Neural cell (in vitro differentiated cells): ENCODE measurements at regions not wholly inside any gene's neighbourhood (a gene's known extent, or its start where the extent isn't known, plus 50 kb on each side); places are given as distances from the start of the nearest gene placed in this dataset.

ENCODE experiments used
- H2AFZ ChIP-seq: fragments of 200-600, 300-800 bp; sonication (generic), shearing (Covaris generic); 2 replicates; pipeline ENCODE4 v1.6.0; 2014; ENCODE audit warnings: low read depth, mild to moderate bottlenecking, antibody characterized with exemption, low read length, moderate library complexity
- H3F3A ChIP-seq: fragments of 200-600 bp; shearing (Covaris generic); 2 replicates; pipeline ENCODE4 v1.6.1; 2016; ENCODE audit warnings: mild to moderate bottlenecking, moderate library complexity, mixed read lengths, antibody characterized with exemption, low read length; ENCODE audit not compliant: insufficient read depth, poor library complexity, severe bottlenecking
- H3K27ac ChIP-seq: fragments of 200-600, 300-800 bp; sonication (generic), shearing (Covaris generic); 2 replicates; pipeline ENCODE4 v1.5.1; 2014; ENCODE audit warnings: mild to moderate bottlenecking, low read length, moderate library complexity
- H3K27me3 ChIP-seq: fragments of 300-800, 200-600 bp; sonication (generic), shearing (Covaris generic); 2 replicates; pipeline ENCODE4 v1.6.0; 2014; ENCODE audit warnings: mild to moderate bottlenecking, low read depth, low read length, moderate library complexity; ENCODE audit not compliant: insufficient read depth
- H3K36me3 ChIP-seq: fragments of 300-800, 200-600 bp; sonication (generic), shearing (Covaris generic); 2 replicates; pipeline ENCODE4 v1.5.1; 2014; ENCODE audit warnings: mild to moderate bottlenecking, antibody characterized with exemption, low read length, moderate library complexity; ENCODE audit not compliant: insufficient read depth
- H3K4me2 ChIP-seq: fragments of 300-800, 200-600 bp; sonication (generic), shearing (Covaris generic); 2 replicates; pipeline ENCODE4 v1.6.0; 2014; ENCODE audit warnings: mild to moderate bottlenecking, low read length
- H3K4me3 ChIP-seq: fragments of 300-800, 200-600 bp; sonication (generic), shearing (Covaris generic); 2 replicates; pipeline ENCODE4 v1.5.1; 2014; ENCODE audit warnings: mild to moderate bottlenecking, low read length, moderate library complexity
- H3K79me2 ChIP-seq: fragments of 200-600 bp; shearing (Covaris generic); replicated peaks from 2 replicates; pipeline ENCODE4 v1.6.0; 2014; ENCODE audit warnings: mild to moderate bottlenecking, low read length, moderate library complexity; ENCODE audit not compliant: insufficient read depth
- H3K9ac ChIP-seq: fragments of 300-800, 200-600 bp; sonication (generic), shearing (Covaris generic); 2 replicates; pipeline ENCODE4 v1.6.1; 2016; ENCODE audit warnings: mild to moderate bottlenecking, low read length, mixed read lengths
- H3K9me2 ChIP-seq: fragments of 200-600 bp; shearing (Covaris generic); 2 replicates; pipeline ENCODE4 v1.6.1; 2016; ENCODE audit warnings: mild to moderate bottlenecking, low read length, mixed read lengths; ENCODE audit not compliant: insufficient read depth
- H3K9me3 ChIP-seq: fragments of 200-600, 300-800 bp; sonication (generic), shearing (Covaris generic); 2 replicates; pipeline ENCODE4 v1.6.1; 2016; ENCODE audit warnings: mild to moderate bottlenecking, mixed run types, low read length, moderate library complexity, mixed read lengths
- H4K20me1 ChIP-seq: fragments of 200-600 bp; shearing (Covaris generic); 2 replicates; pipeline ENCODE4 v1.6.1; 2016; ENCODE audit warnings: mild to moderate bottlenecking, mixed run types; ENCODE audit not compliant: insufficient read depth
- CTCF ChIP-seq: fragments of 450-650 bp; IDR thresholded peaks from 2 replicates; pipeline ENCODE4 v1.5.1; 2014; ENCODE audit warnings: antibody characterized with exemption, mild to moderate bottlenecking, moderate library complexity; ENCODE audit not compliant: poor library complexity, severe bottlenecking
- EP300 ChIP-seq: fragments of 450-650 bp; conservative IDR thresholded peaks from 2 replicates; pipeline ENCODE4 v1.6.1; 2014; ENCODE audit warnings: antibody characterized with exemption, mild to moderate bottlenecking, moderate library complexity; ENCODE audit not compliant: poor library complexity, severe bottlenecking
- EZH2 ChIP-seq: fragments of 200-600, 300-800 bp; shearing (Covaris generic), sonication (generic); IDR thresholded peaks from 2 replicates; pipeline ENCODE4 v1.6.1; 2014; ENCODE audit warnings: antibody characterized with exemption, low read length, borderline replicate concordance, mild to moderate bottlenecking; ENCODE audit not compliant: insufficient read depth, poor library complexity, severe bottlenecking
- MXI1 ChIP-seq: fragments of 450-650 bp; conservative IDR thresholded peaks from 2 replicates; pipeline ENCODE4 v1.6.1; 2014; ENCODE audit warnings: antibody characterized with exemption, mild to moderate bottlenecking; ENCODE audit not compliant: poor library complexity, severe bottlenecking
- POLR2AphosphoS5 ChIP-seq: IDR thresholded peaks from 2 replicates; pipeline ENCODE4 v1.6.1; 2012
- RAD21 ChIP-seq: fragments of 450-650 bp; conservative IDR thresholded peaks from 2 replicates; pipeline ENCODE4 v1.6.1; 2014; ENCODE audit warnings: antibody characterized with exemption, mild to moderate bottlenecking, moderate library complexity
- REST ChIP-seq: IDR thresholded peaks from 2 replicates; pipeline ENCODE4 v1.6.1; 2012; ENCODE audit warnings: borderline replicate concordance
- SMC3 ChIP-seq: fragments of 450-650 bp; conservative IDR thresholded peaks from 2 replicates; pipeline ENCODE4 v1.6.1; 2014; ENCODE audit warnings: antibody characterized with exemption, mild to moderate bottlenecking, moderate library complexity; ENCODE audit not compliant: poor library complexity
- TAF1 ChIP-seq: IDR thresholded peaks from 2 replicates; pipeline ENCODE4 v1.6.1; 2012; ENCODE audit warnings: low read depth

GRCh38 chr7:46191776-46192175 is 270.7 kb upstream of the IGFBP3 start:
- Histone ChIP-seq H3K9ac (no peak overlapping the region), H3K79me2 (no peaks in the 10 kb centered on the region), H3K9me3 (no peaks in the 10 kb centered on the region), H3K4me3 (no peak overlapping the region), H3K36me3 (no peaks in the 10 kb centered on the region), H3K27me3 (no peaks in the 10 kb centered on the region), H2AFZ (no peak overlapping the region), H3K9me2 (no peaks in the 10 kb centered on the region), H3K4me2 (no peak overlapping the region), H4K20me1 (no peaks in the 10 kb centered on the region), H3F3A (no peaks in the 10 kb centered on the region), H3K27ac (no peak overlapping the region)
- TF ChIP-seq EP300 (no peak), CTCF (no peak), SMC3 (no peak)

- H3K9ac ChIP-seq: no peak overlapping the region
- H3K79me2 ChIP-seq: no peaks in the 10 kb centered on the region
- no peak overlapping the region for H2AFZ ChIP-seq
- no peaks in the 10 kb centered on the region for H3F3A ChIP-seq
- H3K27ac ChIP-seq: no peak overlapping the region
- TF ChIP-seq SMC3 (no peak), MXI1 (no peak), EP300 (no peak), POLR2AphosphoS5 (no peak), TAF1 (no peak), EZH2 (no peak), REST (no peak), CTCF (no peak), RAD21 (no peak)
- no peaks in the 10 kb centered on the region for H3K36me3 ChIP-seq
- no peaks in the 10 kb centered on the region for H4K20me1 ChIP-seq
- H3K9me2 ChIP-seq: no peaks in the 10 kb centered on the region
- no peak overlapping the region for H3K4me3 ChIP-seq
- H3K9me3 ChIP-seq: no peaks in the 10 kb centered on the region
- no peaks in the 10 kb centered on the region for H3K27me3 ChIP-seq
- H3K4me2 ChIP-seq: no peak overlapping the region
Observed at GRCh38 chr7:46191296-46191695, 270.2 kb upstream of the IGFBP3 start.
